ENCODE measurements at regions not wholly inside any gene's neighbourhood (a gene's known extent, or its start where the extent isn't known, plus 50 kb on each side); places are given as distances from the start of the nearest gene placed in this dataset.

DNA sequence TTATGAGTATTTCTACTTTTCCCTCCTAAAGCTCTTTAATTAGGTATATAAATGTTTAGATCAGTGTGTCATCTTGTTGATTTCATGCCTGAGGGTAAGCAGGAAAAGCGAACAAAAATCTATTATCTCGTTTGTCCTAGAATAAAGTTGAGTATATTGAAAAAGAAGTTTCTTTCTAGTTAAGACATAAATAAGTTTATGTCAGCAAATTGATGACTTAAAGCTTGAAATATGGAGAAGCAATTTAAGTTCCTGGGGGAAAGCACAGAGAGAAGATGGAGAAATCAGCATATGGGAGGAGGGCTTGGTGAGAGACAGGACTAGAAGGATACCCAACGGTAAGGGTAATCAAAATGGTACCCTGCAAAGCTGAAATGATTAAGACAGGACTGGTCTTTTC lies 813.4 kb downstream of the MTRR start:
- no peak for TF ChIP-seq POLR2A (IDR thresholded peaks at IDR 0.05)
- no peak for TF ChIP-seq POLR2AphosphoS5 (IDR thresholded peaks at IDR 0.05)
- TF ChIP-seq, protein P1, sequence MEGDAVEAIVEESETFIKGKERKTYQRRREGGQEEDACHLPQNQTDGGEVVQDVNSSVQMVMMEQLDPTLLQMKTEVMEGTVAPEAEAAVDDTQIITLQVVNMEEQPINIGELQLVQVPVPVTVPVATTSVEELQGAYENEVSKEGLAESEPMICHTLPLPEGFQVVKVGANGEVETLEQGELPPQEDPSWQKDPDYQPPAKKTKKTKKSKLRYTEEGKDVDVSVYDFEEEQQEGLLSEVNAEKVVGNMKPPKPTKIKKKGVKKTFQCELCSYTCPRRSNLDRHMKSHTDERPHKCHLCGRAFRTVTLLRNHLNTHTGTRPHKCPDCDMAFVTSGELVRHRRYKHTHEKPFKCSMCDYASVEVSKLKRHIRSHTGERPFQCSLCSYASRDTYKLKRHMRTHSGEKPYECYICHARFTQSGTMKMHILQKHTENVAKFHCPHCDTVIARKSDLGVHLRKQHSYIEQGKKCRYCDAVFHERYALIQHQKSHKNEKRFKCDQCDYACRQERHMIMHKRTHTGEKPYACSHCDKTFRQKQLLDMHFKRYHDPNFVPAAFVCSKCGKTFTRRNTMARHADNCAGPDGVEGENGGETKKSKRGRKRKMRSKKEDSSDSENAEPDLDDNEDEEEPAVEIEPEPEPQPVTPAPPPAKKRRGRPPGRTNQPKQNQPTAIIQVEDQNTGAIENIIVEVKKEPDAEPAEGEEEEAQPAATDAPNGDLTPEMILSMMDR (IDR thresholded peaks at IDR 0.05 in 8 of 11, conservative IDR thresholded peaks at IDR 0.05 in 3 of 11) = no peak
